Hematopoietic multipotent progenitor cell treated with erythropoietin and hydrocortisone succinate and interleukin-3 and kit ligand, for 15 days (in vitro differentiated cells): ENCODE measurements at regions not wholly inside any gene's neighbourhood (a gene's known extent, or its start where the extent isn't known, plus 50 kb on each side); places are given as distances from the start of the nearest gene placed in this dataset.

Experiments
- DNase-seq: peaks from one replicate; pipeline ENCODE4 v3.0.0-alpha.2; 2015; ENCODE audit warnings: low spot score

- DNase-seq: no peak
Observed at GRCh38 chr9:108345826-108346225, 510.0 kb downstream of the ACTL7B start.

- DNase-seq: no peak
Observed at GRCh38 chr9:108339251-108339650, 516.5 kb downstream of the ACTL7B start.

GRCh38 chr9:108336575-108336974 is 519.2 kb downstream of the ACTL7B start:
- DNase-seq: no peak

- no peak for DNase-seq
Observed at GRCh38 chr9:108333530-108333983, 522.2 kb downstream of the ACTL7B start.

- no peak for DNase-seq
Observed at GRCh38 chr9:108331596-108331995, 524.2 kb downstream of the ACTL7B start.

GRCh38 chr9:108325406-108325805 is 530.4 kb downstream of the ACTL7B start:
- DNase-seq: no peak

- no peak for DNase-seq
Observed at GRCh38 chr9:108323615-108324014, 532.2 kb downstream of the ACTL7B start.

GRCh38 chr9:108322326-108323098 is 533.3 kb downstream of the ACTL7B start:
- DNase-seq: no peak

- no peak for DNase-seq
Observed at GRCh38 chr9:108316630-108317029, 539.2 kb downstream of the ACTL7B start.

- DNase-seq: no peak
Observed at GRCh38 chr9:108316066-108316465, 539.7 kb downstream of the ACTL7B start.

GRCh38 chr9:108311745-108312144 is 544.0 kb downstream of the ACTL7B start:
- DNase-seq: no peak

- no peak for DNase-seq
Observed at GRCh38 chr9:108310202-108310601, 545.6 kb downstream of the ACTL7B start.

GRCh38 chr9:108300306-108301287 is 555.2 kb downstream of the ACTL7B start:
- DNase-seq: no peak

- no peak for DNase-seq
Observed at GRCh38 chr9:108297073-108297472, 558.7 kb downstream of the ACTL7B start.

GRCh38 chr9:108296056-108296455 is 559.7 kb downstream of the ACTL7B start:
- no peak for DNase-seq

- DNase-seq: no peak
Observed at GRCh38 chr9:108291586-108291932, 564.2 kb downstream of the ACTL7B start.

- DNase-seq: no peak
Observed at GRCh38 chr9:108290839-108291585, 564.8 kb downstream of the ACTL7B start.

- DNase-seq: no peak
Observed at GRCh38 chr9:108286638-108287206, 569.1 kb downstream of the ACTL7B start.

GRCh38 chr9:108283696-108284095 is 572.1 kb downstream of the ACTL7B start:
- DNase-seq: no peak

- DNase-seq: peak; percentile 8
Observed at GRCh38 chr9:108282872-108283271, 572.9 kb downstream of the ACTL7B start.

- DNase-seq: no peak
Observed at GRCh38 chr9:108281696-108282095, 574.1 kb downstream of the ACTL7B start.

- DNase-seq: no peak
Observed at GRCh38 chr9:108278341-108278740, 577.4 kb downstream of the ACTL7B start.
